Activated B cell treated with CpG ODN at 0.5 μM for 24 hours (primary cell): ENCODE measurements at regions not wholly inside any gene's neighbourhood (a gene's known extent, or its start where the extent isn't known, plus 50 kb on each side); places are given as distances from the start of the nearest gene placed in this dataset.
A peak's percentile ranks its signal among the peaks of the same experiment; 100 is the strongest.

Experiments used
- ATAC-seq: fragments of 200-7000 bp; cut with Tn5 transposase; one replicate; pipeline ENCODE4 v1.10.0; 2021; ENCODE audit warnings: low read depth, mild to moderate bottlenecking, moderate library complexity
- CTCF ChIA-PET: fragments of 350-600 bp; sonication (Branson Sonifier 250); formaldehyde crosslinking; loops from one replicate; lab custom pipeline; 2021; ENCODE audit warnings: antibody characterized with exemption; lab: Charles Lee
- POLR2A ChIA-PET: fragments of 350-600 bp; sonication (Branson Sonifier 250); formaldehyde crosslinking; loops from one replicate; lab custom pipeline; 2021; ENCODE audit warnings: antibody characterized with exemption; lab: Charles Lee
- DNase-seq: peaks from one replicate; pipeline ENCODE4 v3.0.0; 2022
- H3K27ac Mint-ChIP-seq: one replicate; pipeline ENCODE4 v1.8.0; 2020; ENCODE audit warnings: mixed read lengths
- H3K27me3 Mint-ChIP-seq: one replicate; pipeline ENCODE4 v1.8.0; 2021; ENCODE audit warnings: mixed read lengths
- H3K36me3 Mint-ChIP-seq: one replicate; pipeline ENCODE4 v1.8.0; 2021; ENCODE audit warnings: low read depth, mixed read lengths
- H3K4me1 Mint-ChIP-seq: one replicate; pipeline ENCODE4 v1.8.0; 2021; ENCODE audit warnings: mixed read lengths
- H3K4me3 Mint-ChIP-seq: one replicate; pipeline ENCODE4 v1.8.0; 2020; ENCODE audit warnings: mild to moderate bottlenecking, mixed read lengths
- H3K9me3 Mint-ChIP-seq: one replicate; pipeline ENCODE4 v1.8.0; 2020; ENCODE audit warnings: mixed read lengths
- intact Hi-C: fragments of 100-400 bp; cut with micrococcal nuclease; formaldehyde crosslinking; loops from one replicate; pipeline ENCODE4 v1.15.1; 2024
- TF ChIP-seq, protein P1 (sequence below): fragments of 200-600 bp; IDR thresholded peaks from one replicate; pipeline ENCODE4 v1.8.0; 2022; ENCODE audit warnings: antibody characterized with exemption, mild to moderate bottlenecking

DNA sequence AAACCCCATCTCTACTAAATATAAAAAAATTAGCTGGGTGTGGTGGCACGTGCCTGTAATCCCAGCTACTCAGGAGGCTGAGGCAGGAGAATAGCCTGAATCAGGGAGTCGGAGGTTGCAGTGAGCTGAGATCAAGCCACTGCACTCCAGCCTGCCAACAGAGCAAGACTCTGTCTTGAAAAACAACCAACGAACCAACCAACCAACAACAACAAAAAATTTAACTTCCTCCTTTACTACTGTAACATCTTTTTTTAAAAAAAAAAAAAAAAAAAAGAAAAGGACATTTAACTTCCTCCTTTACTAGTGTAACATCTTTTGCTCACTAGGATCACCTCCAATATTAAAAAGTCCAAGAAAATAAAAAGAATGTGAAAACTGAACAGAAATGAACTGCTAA, 92.3 kb upstream of the TMEM168 start:
- Mint-ChIP-seq H3K4me1 (peaks cover 38% of the 10 kb centered on the region), H3K36me3 (peaks cover 18% of the 10 kb centered on the region), H3K27me3 (no peaks in the 10 kb centered on the region), H3K27ac (peak overlapping the region; percentile 67), H3K9me3 (no peaks in the 10 kb centered on the region), H3K4me3 (no peak overlapping the region)
- ChIA-PET CTCF (no interaction called here), POLR2A (no interaction called here)
- TF ChIP-seq, protein P1, sequence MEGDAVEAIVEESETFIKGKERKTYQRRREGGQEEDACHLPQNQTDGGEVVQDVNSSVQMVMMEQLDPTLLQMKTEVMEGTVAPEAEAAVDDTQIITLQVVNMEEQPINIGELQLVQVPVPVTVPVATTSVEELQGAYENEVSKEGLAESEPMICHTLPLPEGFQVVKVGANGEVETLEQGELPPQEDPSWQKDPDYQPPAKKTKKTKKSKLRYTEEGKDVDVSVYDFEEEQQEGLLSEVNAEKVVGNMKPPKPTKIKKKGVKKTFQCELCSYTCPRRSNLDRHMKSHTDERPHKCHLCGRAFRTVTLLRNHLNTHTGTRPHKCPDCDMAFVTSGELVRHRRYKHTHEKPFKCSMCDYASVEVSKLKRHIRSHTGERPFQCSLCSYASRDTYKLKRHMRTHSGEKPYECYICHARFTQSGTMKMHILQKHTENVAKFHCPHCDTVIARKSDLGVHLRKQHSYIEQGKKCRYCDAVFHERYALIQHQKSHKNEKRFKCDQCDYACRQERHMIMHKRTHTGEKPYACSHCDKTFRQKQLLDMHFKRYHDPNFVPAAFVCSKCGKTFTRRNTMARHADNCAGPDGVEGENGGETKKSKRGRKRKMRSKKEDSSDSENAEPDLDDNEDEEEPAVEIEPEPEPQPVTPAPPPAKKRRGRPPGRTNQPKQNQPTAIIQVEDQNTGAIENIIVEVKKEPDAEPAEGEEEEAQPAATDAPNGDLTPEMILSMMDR = no peak
- no peak for DNase-seq
- intact Hi-C loops = loop anchor here (2.0 to 10.0 kb wide), 2 partner anchors 16 to 52 kb away; a partner anchor contains a TSS
- peak; percentile 49 for ATAC-seq

DNA sequence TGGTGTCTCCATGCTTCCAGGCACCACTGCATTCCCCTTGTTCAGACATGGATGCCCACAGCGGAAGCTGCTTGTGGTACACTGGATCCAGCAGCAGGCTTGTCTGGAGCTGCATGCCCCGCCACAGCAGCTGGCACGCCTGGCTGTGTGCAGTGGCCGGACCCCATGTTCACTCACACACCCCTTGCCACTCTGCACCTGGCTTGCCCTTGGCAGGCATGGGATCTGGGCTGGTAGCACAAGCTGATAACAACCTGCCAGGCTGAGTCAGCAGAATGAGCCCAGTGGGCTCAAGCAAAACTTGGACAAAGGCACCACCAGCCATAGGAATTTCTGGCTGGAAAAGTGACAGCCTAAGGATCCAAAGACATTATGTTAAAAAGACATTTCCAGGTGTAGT, 91.8 kb upstream of the TMEM168 start:
- DNase-seq = no peak
- POLR2A ChIA-PET = no interaction called here
- Mint-ChIP-seq H3K27me3 (no peaks in the 10 kb centered on the region), H3K4me1 (peaks cover 36% of the 10 kb centered on the region), H3K27ac (peak overlapping the region; percentile 67), H3K4me3 (no peak overlapping the region), H3K36me3 (peaks cover 19% of the 10 kb centered on the region), H3K9me3 (no peaks in the 10 kb centered on the region)
- ATAC-seq = no peak
- CTCF ChIA-PET = no interaction called here
- TF ChIP-seq, protein P1 = no peak
- intact Hi-C loops = loop anchor here (2.0 to 10.0 kb wide), 2 partner anchors 17 to 53 kb away; a partner anchor contains a TSS

DNA sequence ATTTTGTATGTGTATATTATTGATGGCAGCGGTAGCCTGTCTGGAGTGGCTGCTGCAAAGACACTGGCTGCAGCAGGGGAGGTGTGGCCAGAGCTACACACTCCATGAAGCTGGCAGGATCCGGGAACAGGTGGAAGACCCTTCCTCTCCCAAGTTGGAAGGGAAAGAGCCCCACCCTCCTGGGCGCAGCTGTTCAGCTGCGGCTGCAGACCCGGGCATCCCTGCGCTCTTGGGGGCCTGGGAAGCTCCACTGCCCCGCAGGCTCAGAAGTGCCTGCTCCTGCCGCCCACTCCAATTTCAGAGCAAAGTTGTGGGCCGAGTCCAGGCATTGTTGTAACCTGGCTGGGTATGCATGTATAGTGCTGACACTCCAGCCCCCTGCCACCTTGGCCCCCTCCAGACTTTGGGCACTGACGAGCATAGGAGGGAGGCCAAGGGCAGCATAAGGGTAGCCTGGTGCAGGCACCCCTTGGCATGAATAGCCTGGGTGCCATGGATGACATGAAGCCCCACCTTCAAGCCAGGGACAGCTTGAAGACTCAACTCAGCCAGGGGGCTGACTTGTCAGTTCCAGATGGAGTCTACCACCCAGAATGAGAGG, 90.7 kb upstream of the TMEM168 start:
- H3K27ac Mint-ChIP-seq = no peak overlapping the region
- H3K4me1 Mint-ChIP-seq = peaks cover 47% of the 10 kb centered on the region
- no peaks in the 10 kb centered on the region for H3K9me3 Mint-ChIP-seq
- ATAC-seq (no peak), DNase-seq (no peak)
- intact Hi-C loops = loop anchor here (10.0 kb wide), 1 partner anchor 54 kb away; a partner anchor contains a TSS
- TF ChIP-seq, protein P1 = no peak
- ChIA-PET CTCF (no interaction called here), POLR2A (no interaction called here)
- peaks cover 15% of the 10 kb centered on the region for H3K36me3 Mint-ChIP-seq
- no peaks in the 10 kb centered on the region for H3K27me3 Mint-ChIP-seq
- no peak overlapping the region for H3K4me3 Mint-ChIP-seq

DNA sequence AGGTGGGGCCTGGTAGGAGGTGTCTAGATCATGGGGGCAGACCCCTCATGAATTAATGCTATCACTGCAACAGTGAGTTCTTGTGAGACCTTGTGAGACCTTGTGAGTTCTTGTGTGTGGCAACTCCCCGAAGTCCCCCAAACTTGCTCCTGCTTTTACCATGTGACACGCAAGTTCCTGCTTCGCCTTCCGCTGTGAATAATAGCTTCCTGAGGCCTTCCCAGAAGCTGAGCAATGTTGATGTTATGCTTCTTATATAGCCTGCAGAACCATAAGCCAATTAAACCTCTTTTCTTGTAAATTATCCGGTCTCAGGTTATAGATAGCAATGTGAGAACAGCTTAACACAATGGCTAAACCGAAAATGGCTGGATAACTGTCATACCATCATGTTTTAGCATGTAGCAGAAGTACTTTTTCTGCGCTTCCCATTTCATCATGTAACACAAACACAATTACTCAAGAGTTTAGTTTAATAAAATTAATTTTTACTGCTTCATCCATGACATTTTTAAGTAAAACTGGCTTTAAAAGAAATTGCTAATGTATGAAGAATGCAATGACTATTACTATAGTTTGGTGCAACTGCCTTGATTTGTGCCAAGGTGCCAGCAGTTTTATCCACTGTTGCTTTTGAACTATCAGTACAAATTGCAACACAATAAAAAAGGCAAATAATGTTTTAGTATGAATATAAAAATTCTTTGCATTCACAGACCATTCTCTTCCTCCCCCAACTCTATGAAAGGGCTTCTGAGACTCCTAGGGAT, 87.7 kb upstream of the TMEM168 start:
- intact Hi-C loops = loop anchor here (10.0 kb wide), 1 partner anchor 483 kb away; no protein-coding TSS in a partner anchor
- TF ChIP-seq, protein P1 = no peak
- Mint-ChIP-seq H3K4me1 (peaks cover 62% of the 10 kb centered on the region), H3K9me3 (no peaks in the 10 kb centered on the region), H3K27ac (no peak overlapping the region), H3K27me3 (no peaks in the 10 kb centered on the region), H3K36me3 (peaks cover 7% of the 10 kb centered on the region), H3K4me3 (no peak overlapping the region)
- ChIA-PET POLR2A (no interaction called here), CTCF (no interaction called here)
- no peak for ATAC-seq
- no peak for DNase-seq

DNA sequence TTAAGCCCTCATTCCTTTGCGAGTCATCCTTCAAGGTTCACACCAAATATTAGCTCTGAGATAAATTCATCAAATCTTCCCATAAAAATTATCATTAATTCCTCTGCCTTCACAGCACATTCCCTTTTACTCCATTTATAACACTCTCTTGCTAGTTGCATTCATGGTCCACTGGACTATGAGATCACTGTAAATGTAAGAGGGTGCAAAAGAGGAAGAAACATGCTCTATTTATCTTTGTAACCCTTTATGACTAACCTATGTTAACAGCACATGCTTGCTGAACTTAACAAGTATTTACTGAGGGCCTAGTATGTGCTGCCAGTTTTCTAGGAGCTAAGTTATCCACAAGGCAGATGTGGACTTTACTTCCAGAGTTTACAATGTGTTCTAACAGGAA, 86.7 kb upstream of the TMEM168 start:
- H3K27me3 Mint-ChIP-seq = no peaks in the 10 kb centered on the region
- CTCF ChIA-PET = no interaction called here
- TF ChIP-seq, protein P1 = no peak
- POLR2A ChIA-PET = no interaction called here
- H3K4me1 Mint-ChIP-seq = peaks cover 60% of the 10 kb centered on the region
- no peak for DNase-seq
- no peaks in the 10 kb centered on the region for H3K9me3 Mint-ChIP-seq
- intact Hi-C loops = loop anchor here (10.0 kb wide), 1 partner anchor 482 kb away; no protein-coding TSS in a partner anchor
- H3K27ac Mint-ChIP-seq = no peak overlapping the region
- peaks cover 7% of the 10 kb centered on the region for H3K36me3 Mint-ChIP-seq
- peak; percentile 58 for ATAC-seq
- H3K4me3 Mint-ChIP-seq = no peak overlapping the region
